ENCODE measurements at regions not wholly inside any gene's neighbourhood (a gene's known extent, or its start where the extent isn't known, plus 50 kb on each side); places are given as distances from the start of the nearest gene placed in this dataset.

DNA sequence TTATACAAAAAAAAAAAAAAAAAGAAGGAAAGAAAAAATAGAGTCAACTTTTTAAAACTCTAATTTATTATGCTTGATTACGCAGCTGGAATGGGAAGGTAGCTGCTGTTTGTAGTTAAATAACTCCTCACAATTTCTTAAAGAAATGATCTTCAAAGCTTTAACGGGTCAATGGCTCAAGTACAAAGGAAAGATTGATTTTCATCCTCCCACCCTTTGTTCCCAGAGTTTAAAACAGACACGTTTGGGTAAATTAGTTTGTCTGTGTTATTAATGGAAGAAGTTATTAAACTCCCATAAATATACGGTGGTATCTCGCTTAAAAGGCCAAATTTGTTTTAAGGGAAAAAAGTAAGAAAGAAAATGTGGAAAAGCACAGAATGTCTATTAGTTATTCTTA lies 179.3 kb downstream of the EMX2 start:
- CTCF ChIA-PET = no interaction called here
- POLR2A ChIA-PET (ENCODE audit: low non-redundant PET) = no interaction called here
- no peak for DNase-seq (ENCODE audit: low spot score)
- H3K27ac ChIP-seq = no peak overlapping the region
- TF ChIP-seq, protein P1, sequence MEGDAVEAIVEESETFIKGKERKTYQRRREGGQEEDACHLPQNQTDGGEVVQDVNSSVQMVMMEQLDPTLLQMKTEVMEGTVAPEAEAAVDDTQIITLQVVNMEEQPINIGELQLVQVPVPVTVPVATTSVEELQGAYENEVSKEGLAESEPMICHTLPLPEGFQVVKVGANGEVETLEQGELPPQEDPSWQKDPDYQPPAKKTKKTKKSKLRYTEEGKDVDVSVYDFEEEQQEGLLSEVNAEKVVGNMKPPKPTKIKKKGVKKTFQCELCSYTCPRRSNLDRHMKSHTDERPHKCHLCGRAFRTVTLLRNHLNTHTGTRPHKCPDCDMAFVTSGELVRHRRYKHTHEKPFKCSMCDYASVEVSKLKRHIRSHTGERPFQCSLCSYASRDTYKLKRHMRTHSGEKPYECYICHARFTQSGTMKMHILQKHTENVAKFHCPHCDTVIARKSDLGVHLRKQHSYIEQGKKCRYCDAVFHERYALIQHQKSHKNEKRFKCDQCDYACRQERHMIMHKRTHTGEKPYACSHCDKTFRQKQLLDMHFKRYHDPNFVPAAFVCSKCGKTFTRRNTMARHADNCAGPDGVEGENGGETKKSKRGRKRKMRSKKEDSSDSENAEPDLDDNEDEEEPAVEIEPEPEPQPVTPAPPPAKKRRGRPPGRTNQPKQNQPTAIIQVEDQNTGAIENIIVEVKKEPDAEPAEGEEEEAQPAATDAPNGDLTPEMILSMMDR (conservative IDR thresholded peaks at IDR 0.05; ENCODE audit: low read depth) = no peak

DNA sequence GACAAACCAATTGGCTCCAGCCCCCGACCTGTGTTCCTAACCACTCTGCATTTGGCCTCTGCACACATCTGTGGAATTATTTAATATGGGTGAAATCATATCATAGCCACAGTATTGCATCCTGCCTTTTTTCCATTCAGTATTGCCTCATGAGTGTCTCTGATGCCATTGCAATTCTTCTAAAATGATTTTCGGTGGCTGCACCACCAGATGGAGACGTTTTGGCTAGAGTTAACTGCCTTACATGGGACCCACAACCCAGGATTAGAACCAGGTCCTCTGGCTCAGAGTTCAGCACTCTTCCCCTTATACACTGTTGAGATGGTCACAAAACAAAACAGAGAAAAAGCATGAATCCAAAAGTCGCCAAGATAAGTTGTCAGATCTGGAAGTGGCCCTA lies 180.8 kb downstream of the EMX2 start:
- ChIA-PET POLR2A (ENCODE audit: low non-redundant PET) (interaction anchor here (0.6 kb wide), 1 partner anchor 16 kb away, joined by 6 read pairs; no protein-coding TSS in a partner anchor), CTCF (no interaction called here)
- TF ChIP-seq, protein P1 (conservative IDR thresholded peaks at IDR 0.05; ENCODE audit: low read depth) = no peak
- no peak for DNase-seq (ENCODE audit: low spot score)
- H3K27ac ChIP-seq = no peak overlapping the region

DNA sequence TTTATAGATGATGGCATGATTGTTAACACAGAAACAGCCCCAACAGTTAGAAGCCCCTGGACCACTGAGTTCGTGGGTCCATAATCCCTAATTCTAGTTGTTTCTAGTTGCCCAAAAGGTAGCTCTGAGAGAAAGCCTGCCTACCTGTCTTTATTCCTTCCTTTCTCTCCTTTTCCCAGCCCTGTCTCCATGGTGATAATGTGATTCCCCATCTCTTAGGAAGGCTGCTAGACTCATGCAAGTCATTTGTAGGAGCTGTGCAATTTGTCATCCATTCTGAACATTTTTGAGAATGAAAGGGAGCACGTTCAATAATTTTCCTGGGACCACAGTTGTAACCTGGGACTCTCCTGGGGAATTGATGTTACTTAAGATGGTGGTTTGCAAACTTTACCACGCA lies 183.4 kb downstream of the EMX2 start:
- TF ChIP-seq, protein P1 (conservative IDR thresholded peaks at IDR 0.05; ENCODE audit: low read depth) = no peak
- POLR2A ChIA-PET (ENCODE audit: low non-redundant PET) = no interaction called here
- no peak for DNase-seq (ENCODE audit: low spot score)
- CTCF ChIA-PET = interaction anchor here (0.7 to 1.8 kb wide), 2 partner anchors 16 to 124 kb away, joined by 3 to 4 read pairs; no protein-coding TSS in a partner anchor
- no peak overlapping the region for H3K27ac ChIP-seq

DNA sequence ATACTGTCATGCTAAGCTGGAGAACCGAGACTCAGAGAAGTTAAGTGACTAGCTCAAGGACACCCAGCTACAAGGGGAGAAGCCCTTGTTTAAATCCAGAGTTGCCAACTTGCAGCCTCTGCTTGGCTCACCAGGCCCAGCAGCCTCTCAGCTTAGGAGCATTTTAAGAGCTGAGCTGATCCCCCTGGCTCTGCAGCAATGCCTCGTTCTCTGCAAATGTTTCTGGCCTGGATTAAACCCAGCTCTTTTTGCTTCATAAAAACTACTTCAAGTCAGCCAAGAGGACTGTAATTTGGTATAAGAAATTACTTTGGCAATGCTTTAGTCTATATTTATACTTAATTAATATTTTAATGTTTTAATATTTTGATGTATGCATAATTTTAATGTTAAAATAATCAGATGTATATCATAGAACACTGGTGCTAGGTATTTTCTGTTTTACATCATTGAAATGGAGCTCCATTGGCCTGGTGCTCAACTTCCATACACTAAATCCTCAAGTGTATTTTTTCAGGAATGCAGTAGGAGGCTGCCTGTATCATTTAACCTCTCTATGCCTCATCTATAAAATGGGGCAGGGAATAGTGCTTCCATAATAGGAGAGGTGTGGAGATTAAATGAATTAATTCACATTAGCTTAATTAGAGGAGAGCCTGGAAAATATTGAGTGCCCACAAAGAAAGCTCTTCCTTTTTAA lies 184.2 kb downstream of the EMX2 start:
- no peak for DNase-seq (ENCODE audit: low spot score)
- TF ChIP-seq, protein P1 (conservative IDR thresholded peaks at IDR 0.05; ENCODE audit: low read depth) = no peak
- no peak overlapping the region for H3K27ac ChIP-seq
- CTCF ChIA-PET = interaction anchor here (1.8 kb wide), 1 partner anchor 15 kb away, joined by 4 read pairs; no protein-coding TSS in a partner anchor
- POLR2A ChIA-PET (ENCODE audit: low non-redundant PET) = no interaction called here

DNA sequence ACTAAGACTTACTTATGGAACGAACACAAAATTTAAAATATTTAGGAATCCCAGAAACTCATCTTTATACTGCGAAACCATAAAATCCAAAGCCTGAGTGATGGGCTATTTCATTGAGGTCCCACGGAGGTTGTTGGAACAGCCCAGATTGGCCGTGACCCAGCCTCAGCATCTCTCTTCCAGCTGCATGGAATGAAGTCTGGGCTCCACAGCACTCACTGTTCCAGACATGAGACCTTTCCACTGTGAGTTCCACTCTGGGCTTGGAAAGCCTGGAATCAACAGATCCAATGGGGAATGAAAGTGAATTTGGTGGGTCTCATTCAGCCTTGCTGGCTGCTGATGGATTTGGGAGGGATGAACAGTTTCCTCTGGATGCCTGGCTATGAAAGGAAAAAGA lies 184.9 kb downstream of the EMX2 start:
- ChIA-PET CTCF (interaction anchor here (0.5 to 1.8 kb wide), 2 partner anchors 14 to 72 kb away, joined by 4 read pairs; no protein-coding TSS in a partner anchor), POLR2A (ENCODE audit: low non-redundant PET) (no interaction called here)
- no peak overlapping the region for H3K27ac ChIP-seq
- TF ChIP-seq, protein P1 (conservative IDR thresholded peaks at IDR 0.05; ENCODE audit: low read depth) = no peak
- DNase-seq (ENCODE audit: low spot score) = no peak

DNA sequence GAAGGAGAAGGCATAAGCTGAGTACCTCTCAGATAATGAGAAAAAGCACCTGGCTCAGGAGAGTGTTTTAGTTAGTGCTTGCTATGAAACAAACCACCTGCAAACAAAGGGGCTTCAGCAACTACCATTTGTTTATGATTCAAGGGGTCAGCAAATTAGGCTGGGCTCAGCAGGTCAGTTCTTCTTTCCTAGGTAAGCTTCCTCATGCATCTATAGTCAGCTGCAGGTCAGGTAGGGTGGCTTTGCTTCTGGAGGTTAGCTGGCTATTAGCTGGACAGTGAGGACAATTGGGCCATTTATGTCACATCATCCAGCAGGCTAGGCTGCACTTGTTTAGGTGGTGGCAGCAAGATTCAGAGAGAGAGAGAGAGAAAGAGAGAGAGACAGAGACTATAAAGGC lies 185.5 kb downstream of the EMX2 start:
- TF ChIP-seq, protein P1 (conservative IDR thresholded peaks at IDR 0.05; ENCODE audit: low read depth) = no peak
- POLR2A ChIA-PET (ENCODE audit: low non-redundant PET) = no interaction called here
- no peak for DNase-seq (ENCODE audit: low spot score)
- CTCF ChIA-PET = interaction anchor here (0.5 to 1.8 kb wide), 3 partner anchors 13 to 73 kb away, joined by 3 to 4 read pairs (median 4); no protein-coding TSS in a partner anchor
- no peak overlapping the region for H3K27ac ChIP-seq

All from RWPE1 (cell line).